Inflammatory macrophage treated with lipopolysaccharide for 1 hour (primary cell): ENCODE measurements at regions not wholly inside any gene's neighbourhood (a gene's known extent, or its start where the extent isn't known, plus 50 kb on each side); places are given as distances from the start of the nearest gene placed in this dataset.

Experiments
- DNase-seq, 2 donors: peaks; one replicate each; pipeline ENCODE4 v3.0.0-alpha.2; 2020 to 2022

- no peak for DNase-seq
Measured at GRCh38 chr7:131896165-131896863, 339.9 kb upstream of the PODXL start.

- DNase-seq: no peak
Measured at GRCh38 chr7:131895541-131896164, 339.2 kb upstream of the PODXL start.

GRCh38 chr7:131893631-131894340 is 337.4 kb upstream of the PODXL start:
- DNase-seq: no peak

GRCh38 chr7:131890176-131890575 is 333.7 kb upstream of the PODXL start:
- DNase-seq: peak; percentile 72 to 85

GRCh38 chr7:131889572-131890150 is 333.2 kb upstream of the PODXL start:
- peak in 1 of 2 donors; percentile 6 for DNase-seq

GRCh38 chr7:131883769-131884168 is 327.3 kb upstream of the PODXL start:
- no peak for DNase-seq

- DNase-seq: no peak
Measured at GRCh38 chr7:131883196-131883595, 326.8 kb upstream of the PODXL start.

- DNase-seq: no peak
Measured at GRCh38 chr7:131882321-131882720, 325.9 kb upstream of the PODXL start.

- no peak for DNase-seq
Measured at GRCh38 chr7:131880078-131880477, 323.6 kb upstream of the PODXL start.

- no peak for DNase-seq
Measured at GRCh38 chr7:131879424-131879823, 323.0 kb upstream of the PODXL start.

- DNase-seq: no peak
Measured at GRCh38 chr7:131878777-131879176, 322.3 kb upstream of the PODXL start.

GRCh38 chr7:131873581-131873980 is 317.2 kb upstream of the PODXL start:
- DNase-seq: no peak

- no peak for DNase-seq
Measured at GRCh38 chr7:131869986-131870385, 313.6 kb upstream of the PODXL start.

- DNase-seq: no peak
Measured at GRCh38 chr7:131869169-131869844, 312.9 kb upstream of the PODXL start.

- no peak for DNase-seq
Measured at GRCh38 chr7:131867461-131867860, 311.0 kb upstream of the PODXL start.

- no peak for DNase-seq
Measured at GRCh38 chr7:131865911-131866310, 309.5 kb upstream of the PODXL start.

GRCh38 chr7:131861620-131862346 is 305.4 kb upstream of the PODXL start:
- no peak for DNase-seq

- DNase-seq: peak; percentile 31 to 60
Measured at GRCh38 chr7:131859147-131859821, 302.9 kb upstream of the PODXL start.

GRCh38 chr7:131858611-131859010 is 302.2 kb upstream of the PODXL start:
- DNase-seq: no peak

GRCh38 chr7:131849472-131849871 is 293.0 kb upstream of the PODXL start:
- DNase-seq: no peak

- no peak for DNase-seq
Measured at GRCh38 chr7:131848033-131848432, 291.6 kb upstream of the PODXL start.
